ENCODE measurements at regions not wholly inside any gene's neighbourhood (a gene's known extent, or its start where the extent isn't known, plus 50 kb on each side); places are given as distances from the start of the nearest gene placed in this dataset.

- in situ Hi-C loops (cut with HindIII; ENCODE audit: low sequenced_read_pairs): no loop called here
- no peak overlapping the region for H3K4me3 ChIP-seq (ENCODE audit: low read depth, low read length)
- TF ChIP-seq CTCF (IDR thresholded peaks at IDR 0.05; ENCODE audit: low read depth, low read length): no peak
- DNase-seq (ENCODE audit: low read depth, low spot score): no peak
Measured at GRCh38 chr11:86161837-86162236, 82.7 kb upstream of the EED start.

GRCh38 chr11:86161336-86161735, 83.2 kb upstream of the EED start:
- no peak for TF ChIP-seq CTCF (IDR thresholded peaks at IDR 0.05; ENCODE audit: low read depth, low read length)
- in situ Hi-C loops (cut with HindIII; ENCODE audit: low sequenced_read_pairs): no loop called here
- no peak for DNase-seq (ENCODE audit: low read depth, low spot score)
- no peak overlapping the region for H3K4me3 ChIP-seq (ENCODE audit: low read depth, low read length)

GRCh38 chr11:86160541-86161149, 83.9 kb upstream of the EED start:
- TF ChIP-seq CTCF (IDR thresholded peaks at IDR 0.05; ENCODE audit: low read depth, low read length): no peak
- no peak overlapping the region for H3K4me3 ChIP-seq (ENCODE audit: low read depth, low read length)
- in situ Hi-C loops (cut with HindIII; ENCODE audit: low sequenced_read_pairs): no loop called here
- no peak for DNase-seq (ENCODE audit: low read depth, low spot score)

- TF ChIP-seq CTCF (IDR thresholded peaks at IDR 0.05; ENCODE audit: low read depth, low read length): no peak
- H3K4me3 ChIP-seq (ENCODE audit: low read depth, low read length): no peak overlapping the region
- in situ Hi-C loops (cut with HindIII; ENCODE audit: low sequenced_read_pairs): no loop called here
- no peak for DNase-seq (ENCODE audit: low read depth, low spot score)
Measured at GRCh38 chr11:86159581-86159891, 85.0 kb upstream of the EED start.

GRCh38 chr11:86158704-86159580, 85.6 kb upstream of the EED start:
- H3K4me3 ChIP-seq (ENCODE audit: low read depth, low read length): no peak overlapping the region
- no peak for DNase-seq (ENCODE audit: low read depth, low spot score)
- TF ChIP-seq CTCF (IDR thresholded peaks at IDR 0.05; ENCODE audit: low read depth, low read length): no peak
- in situ Hi-C loops (cut with HindIII; ENCODE audit: low sequenced_read_pairs): no loop called here

- TF ChIP-seq CTCF (IDR thresholded peaks at IDR 0.05; ENCODE audit: low read depth, low read length): no peak
- in situ Hi-C loops (cut with HindIII; ENCODE audit: low sequenced_read_pairs): no loop called here
- H3K4me3 ChIP-seq (ENCODE audit: low read depth, low read length): no peak overlapping the region
- DNase-seq (ENCODE audit: low read depth, low spot score): no peak
Measured at GRCh38 chr11:86157797-86158378, 86.7 kb upstream of the EED start.

Data from astrocyte of the spinal cord (primary cell).